GM23248 (cell line): ENCODE measurements at regions not wholly inside any gene's neighbourhood (a gene's known extent, or its start where the extent isn't known, plus 50 kb on each side); places are given as distances from the start of the nearest gene placed in this dataset.

ENCODE experiments used
- EZH2 ChIP-seq: fragments of 200-600 bp; sonication (generic); IDR thresholded peaks from 2 replicates; pipeline ENCODE4 v1.6.1; 2018; ENCODE audit warnings: antibody characterized with exemption, mild to moderate bottlenecking; ENCODE audit not compliant: insufficient read depth, poor library complexity, severe bottlenecking
- EZH2phosphoT487 ChIP-seq: fragments of 200-600 bp; sonication (generic); IDR thresholded peaks from 2 replicates; pipeline ENCODE4 v1.6.1; 2018; ENCODE audit warnings: antibody characterized with exemption, moderate library complexity, mild to moderate bottlenecking, low read depth; ENCODE audit not compliant: insufficient read depth

DNA sequence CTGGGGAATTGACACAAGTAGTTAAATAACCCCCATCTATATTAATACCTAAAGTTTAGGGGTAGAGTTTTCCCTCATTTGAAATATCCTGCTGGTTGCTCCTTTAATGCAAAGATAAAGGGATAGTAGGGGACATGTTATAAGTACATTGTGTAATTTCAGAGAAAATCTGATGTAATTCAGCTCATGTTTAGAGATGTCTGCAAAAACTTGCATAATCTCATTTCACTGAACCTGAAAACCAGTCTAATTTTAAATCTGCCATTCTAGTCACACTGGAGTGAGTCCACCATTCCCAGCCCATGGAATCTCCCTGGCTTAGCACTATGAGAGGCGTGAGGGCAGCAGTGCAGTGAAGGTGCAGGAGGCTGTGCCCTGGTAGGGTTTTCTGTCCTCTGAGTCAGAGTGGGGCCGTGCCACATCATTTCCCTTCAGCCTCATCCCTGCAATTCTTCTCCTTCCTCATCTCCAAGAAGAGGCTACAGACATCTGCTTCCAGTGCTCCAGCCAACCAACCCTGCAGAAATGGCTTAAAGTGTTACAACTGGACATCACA is 246.3 kb upstream of the UMPS start:
- TF ChIP-seq EZH2phosphoT487 (no peak), EZH2 (no peak)
